Mesenchymal stem cell (in vitro differentiated cells and primary cell): ENCODE measurements at regions not wholly inside any gene's neighbourhood (a gene's known extent, or its start where the extent isn't known, plus 50 kb on each side); places are given as distances from the start of the nearest gene placed in this dataset.

Experiments
- DNase-seq: peaks from one replicate; pipeline ENCODE4 v3.0.0-alpha.2; 2013
- H2AFZ ChIP-seq: one replicate; pipeline ENCODE4 v1.6.1; 2013; ENCODE audit warnings: low read depth, mild to moderate bottlenecking, control low read depth, inconsistent platforms, low read length, moderate library complexity
- H2AK5ac ChIP-seq: 2 replicates; pipeline ENCODE4 v1.6.1; 2013; ENCODE audit warnings: low read length, moderate library complexity, mild to moderate bottlenecking, inconsistent platforms; ENCODE audit not compliant: severe bottlenecking
- H2BK120ac ChIP-seq: one replicate; pipeline ENCODE4 v1.6.1; 2013; ENCODE audit warnings: low read depth, mild to moderate bottlenecking, inconsistent platforms, low read length, moderate library complexity
- H2BK12ac ChIP-seq, 2 experiments: one replicate each; pipeline ENCODE4 v1.6.1; 2013; ENCODE audit warnings: inconsistent platforms in 2 of 2, low read length in 2 of 2, mild to moderate bottlenecking in 2 of 2, moderate library complexity in 2 of 2, control low read depth in 1 of 2
- H2BK15ac ChIP-seq: one replicate; pipeline ENCODE4 v1.6.1; 2013; ENCODE audit warnings: mild to moderate bottlenecking, low read depth, inconsistent platforms; ENCODE audit not compliant: poor library complexity, severe bottlenecking
- H2BK5ac ChIP-seq: 2 replicates; pipeline ENCODE4 v1.6.1; 2013; ENCODE audit warnings: low read depth, mild to moderate bottlenecking, low read length, control low read depth, inconsistent platforms; ENCODE audit not compliant: poor library complexity, severe bottlenecking
- H3K14ac ChIP-seq, 2 experiments: one replicate each; pipeline ENCODE4 v1.6.1; 2013; ENCODE audit warnings: inconsistent platforms in 2 of 2, low read length in 2 of 2, control low read depth in 1 of 2, mild to moderate bottlenecking in 1 of 2, moderate library complexity in 1 of 2
- H3K18ac ChIP-seq, 2 experiments: one replicate each; pipeline ENCODE4 v1.6.1; 2013; ENCODE audit warnings: inconsistent platforms in 2 of 2, low read length in 2 of 2, control low read depth in 1 of 2, low read depth in 1 of 2, mild to moderate bottlenecking in 1 of 2
- H3K23ac ChIP-seq, 2 experiments: one replicate each; pipeline ENCODE4 v1.6.1; 2013; ENCODE audit warnings: inconsistent platforms in 2 of 2, low read length in 2 of 2, mild to moderate bottlenecking in 2 of 2, moderate library complexity in 2 of 2, control low read depth in 1 of 2
- H3K27ac ChIP-seq: 2 replicates; pipeline ENCODE4 v1.5.1; 2013; ENCODE audit warnings: mild to moderate bottlenecking, moderate library complexity, low read length, control low read depth, inconsistent platforms; ENCODE audit not compliant: poor library complexity, severe bottlenecking
- H3K27me3 ChIP-seq, 2 experiments: 2 replicates each; pipeline versions ENCODE4 v1.6.1 to v1.7.0; 2013; ENCODE audit warnings: low read length in 2 of 2, mild to moderate bottlenecking in 2 of 2, moderate library complexity in 2 of 2, control low read depth in 1 of 2, inconsistent platforms in 1 of 2; ENCODE audit not compliant: control insufficient read depth in 1 of 2, insufficient read depth in 1 of 2
- H3K36me3 ChIP-seq, 2 experiments: 2 replicates each; pipeline versions ENCODE4 v1.6.1 to v1.7.0; 2013; ENCODE audit warnings: low read length in 2 of 2, control low read depth in 1 of 2, inconsistent platforms in 1 of 2, low read depth in 1 of 2, mild to moderate bottlenecking in 1 of 2; ENCODE audit not compliant: insufficient read depth in 2 of 2, control insufficient read depth in 1 of 2
- H3K4ac ChIP-seq, 2 experiments: one replicate each; pipeline ENCODE4 v1.6.1; 2013; ENCODE audit warnings: inconsistent platforms in 2 of 2, low read length in 2 of 2, mild to moderate bottlenecking in 2 of 2, moderate library complexity in 2 of 2, control low read depth in 1 of 2, low read depth in 1 of 2
- H3K4me1 ChIP-seq: 2 replicates; pipeline ENCODE4 v1.6.1; 2013; ENCODE audit warnings: low read depth, low read length, control low read depth; ENCODE audit not compliant: control insufficient read depth, insufficient read depth
- H3K4me2 ChIP-seq: 2 replicates; pipeline ENCODE4 v1.6.1; 2013; ENCODE audit warnings: low read length, mild to moderate bottlenecking, inconsistent platforms; ENCODE audit not compliant: poor library complexity, severe bottlenecking
- H3K4me3 ChIP-seq, 2 experiments: 2 replicates each; pipeline versions ENCODE4 v1.5.1 to v1.7.0; 2013; ENCODE audit warnings: low read length in 2 of 2, mild to moderate bottlenecking in 2 of 2, control low read depth in 1 of 2, low read depth in 1 of 2; ENCODE audit not compliant: insufficient read depth in 1 of 2
- H3K79me1 ChIP-seq: replicated peaks from 2 replicates; pipeline ENCODE4 v1.6.1; 2013; ENCODE audit warnings: mild to moderate bottlenecking, control low read depth, low read length, inconsistent platforms; ENCODE audit not compliant: poor library complexity, severe bottlenecking
- H3K9ac ChIP-seq: 2 replicates; pipeline ENCODE4 v1.7.0; 2013; ENCODE audit warnings: mild to moderate bottlenecking, low read length, moderate library complexity
- H3K9me3 ChIP-seq: 2 replicates; pipeline ENCODE4 v1.7.0; 2013; ENCODE audit warnings: mild to moderate bottlenecking, low read length; ENCODE audit not compliant: control insufficient read depth
- H4K8ac ChIP-seq: one replicate; pipeline ENCODE4 v1.6.1; 2013; ENCODE audit warnings: inconsistent platforms, mild to moderate bottlenecking, low read length, moderate library complexity
- H4K91ac ChIP-seq: one replicate; pipeline ENCODE4 v1.6.1; 2013; ENCODE audit warnings: mild to moderate bottlenecking, low read length, inconsistent platforms
- WGBS: methylation state at CpG from one replicate; pipeline ENCODE4 v1.1.7; 2013; ENCODE audit warnings: mixed read lengths; 5-methylcytosine and 5-hydroxymethylcytosine counted together

DNA sequence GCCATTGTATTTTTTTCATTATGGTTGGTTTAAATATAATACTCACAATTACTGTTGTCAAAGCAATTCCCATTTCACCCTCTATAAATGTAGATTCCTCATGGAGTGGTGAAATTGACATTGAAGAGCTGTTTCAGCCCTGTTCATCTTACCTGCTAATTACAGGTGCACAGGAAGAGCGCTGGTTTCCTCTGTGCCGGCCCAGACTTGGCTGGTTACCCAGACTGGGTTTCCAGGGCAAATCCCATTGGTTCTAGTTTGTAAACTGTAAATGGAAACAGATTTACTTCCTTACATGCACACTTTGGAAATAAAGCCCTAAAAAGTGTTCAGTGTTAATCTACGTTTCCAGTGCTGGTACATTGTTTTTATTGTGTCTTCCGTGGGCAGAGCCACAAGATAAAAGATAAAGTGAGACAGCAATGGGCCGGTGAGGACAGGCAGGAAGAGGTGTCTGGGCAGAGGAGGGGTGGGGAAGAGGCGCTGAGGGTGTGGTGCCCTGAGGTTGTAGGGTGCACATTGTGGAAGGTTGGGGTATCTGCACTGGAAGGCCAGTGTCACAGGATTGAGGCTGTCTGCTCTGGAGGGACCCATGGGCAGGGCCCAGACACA lies 71.6 kb upstream of the ZPBP start:
- 81% methylated on average over 6 of the region's 6 CpGs for WGBS

DNA sequence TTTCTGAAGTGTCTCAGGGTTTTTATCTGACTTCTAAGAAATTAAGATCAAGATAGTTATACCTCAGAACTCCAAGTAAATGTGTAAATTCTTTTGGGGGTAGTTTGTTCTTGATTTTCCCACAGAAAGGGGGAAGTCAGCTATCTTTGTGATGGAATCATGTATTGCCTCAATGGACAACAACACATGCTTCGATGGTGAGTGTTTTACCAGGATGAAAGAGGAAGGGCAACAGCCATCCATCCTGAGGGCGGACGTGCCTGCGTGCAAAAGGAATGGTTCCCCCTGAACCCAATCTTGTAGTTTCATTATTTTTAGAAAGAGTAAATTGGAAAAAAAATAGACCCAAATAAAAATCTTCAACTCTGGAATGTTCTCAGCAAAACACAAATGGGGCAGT lies 67.2 kb upstream of the ZPBP start:
- Histone ChIP-seq H4K8ac (no peak overlapping the region), H2BK5ac (no peak overlapping the region), H3K14ac (no peak overlapping the region), H2BK120ac (no peak overlapping the region), H3K18ac (no peak overlapping the region), H3K4ac (no peak overlapping the region), H3K4me3 (no peak overlapping the region), H3K9me3 (no peaks in the 10 kb centered on the region), H3K36me3 (no peaks in the 10 kb centered on the region), H2BK12ac (no peak overlapping the region), H3K79me1 (no peaks in the 10 kb centered on the region), H3K9ac (no peak overlapping the region), H3K4me1 (no peaks in the 10 kb centered on the region), H2BK15ac (no peak overlapping the region), H3K23ac (no peak overlapping the region), H3K27me3 (no peaks in the 10 kb centered on the region), H3K27ac (no peak overlapping the region), H2AFZ (no peak overlapping the region), H2AK5ac (no peak overlapping the region), H3K4me2 (no peak overlapping the region), H4K91ac (no peak overlapping the region)
- no peak for DNase-seq
- 80% methylated on average over 1 of the region's 4 CpGs for WGBS

More for the DNA sequence above, 71.6 kb upstream of the ZPBP start:
- Histone ChIP-seq H3K79me1 (no peaks in the 10 kb centered on the region), H2AK5ac (no peak overlapping the region), H3K4me2 (no peak overlapping the region), H3K14ac (no peak overlapping the region), H2AFZ (no peak overlapping the region), H3K9ac (no peak overlapping the region), H3K27ac (no peak overlapping the region), H2BK15ac (no peak overlapping the region), H3K4me1 (no peaks in the 10 kb centered on the region), H2BK120ac (no peak overlapping the region), H2BK12ac (no peak overlapping the region), H2BK5ac (no peak overlapping the region), H3K27me3 (peaks cover 0 to 4% of the 10 kb centered on the region in 2 experiments), H3K4me3 (no peak overlapping the region), H3K4ac (no peak overlapping the region), H3K36me3 (no peaks in the 10 kb centered on the region), H4K8ac (no peak overlapping the region), H4K91ac (no peak overlapping the region), H3K23ac (no peak overlapping the region), H3K18ac (no peak overlapping the region), H3K9me3 (no peaks in the 10 kb centered on the region)
- DNase-seq = no peak

DNA sequence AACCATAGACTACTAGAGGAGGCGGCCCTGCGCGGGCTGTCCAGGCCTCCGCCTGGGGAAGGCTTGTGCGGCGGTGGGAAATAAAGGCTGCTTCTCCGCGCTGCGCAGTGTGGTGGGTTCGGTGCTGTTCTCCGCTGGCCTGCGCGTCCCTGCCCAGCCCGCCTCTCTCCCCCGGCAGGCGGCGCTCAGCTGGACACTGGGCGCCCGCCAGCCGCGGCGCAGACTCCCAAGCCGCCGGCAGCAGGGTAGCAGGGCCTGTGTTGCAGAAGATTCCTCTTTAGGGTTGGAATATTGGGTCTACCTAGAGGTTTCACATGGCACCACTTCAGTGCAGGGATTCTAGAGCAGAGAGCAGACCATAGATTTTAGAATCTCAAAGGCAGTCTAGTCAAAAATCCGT lies 66.1 kb upstream of the ZPBP start:
- 95% methylated on average over 25 of the region's 25 CpGs for WGBS
- Histone ChIP-seq H2BK120ac (no peak overlapping the region), H3K14ac (no peak overlapping the region)

DNA sequence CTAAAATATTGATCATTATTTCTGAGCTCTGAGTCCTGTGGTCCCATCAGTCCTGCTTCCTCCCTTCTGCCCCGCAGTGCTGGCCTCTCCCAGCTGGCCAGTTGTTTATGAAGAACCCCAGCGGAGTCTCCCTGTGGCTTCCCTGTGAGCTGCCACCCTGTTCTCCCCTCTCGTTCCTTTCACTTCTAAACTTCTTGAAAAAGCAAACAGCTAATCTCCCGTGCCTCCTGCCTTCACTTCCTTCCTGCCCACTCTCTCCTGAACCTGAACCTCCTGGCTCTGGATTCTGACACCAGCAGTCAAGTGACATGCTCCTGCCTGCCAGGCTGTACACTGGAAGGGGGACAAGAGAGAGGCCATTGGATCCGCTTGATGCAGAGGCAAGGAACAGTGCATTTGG lies 63.7 kb upstream of the ZPBP start:
- no peaks in the 10 kb centered on the region for H3K27me3 ChIP-seq
- H3K18ac ChIP-seq = no peak overlapping the region
- WGBS = 58% methylated on average over 5 of the region's 5 CpGs

More for the DNA sequence above, 66.1 kb upstream of the ZPBP start:
- DNase-seq = no peak
- H2AFZ ChIP-seq = no peak overlapping the region
- no peak overlapping the region for H4K91ac ChIP-seq
- no peak overlapping the region for H2BK5ac ChIP-seq
- H2BK15ac ChIP-seq = no peak overlapping the region
- H3K27ac ChIP-seq = no peak overlapping the region
- no peak overlapping the region for H2AK5ac ChIP-seq
- H2BK12ac ChIP-seq = no peak overlapping the region
- no peak overlapping the region for H3K4me3 ChIP-seq
- H3K9me3 ChIP-seq = no peaks in the 10 kb centered on the region
- H3K23ac ChIP-seq = no peak overlapping the region
- no peak overlapping the region for H4K8ac ChIP-seq
- H3K9ac ChIP-seq = no peak overlapping the region
- H3K27me3 ChIP-seq = no peaks in the 10 kb centered on the region
- no peaks in the 10 kb centered on the region for H3K79me1 ChIP-seq
- H3K4me2 ChIP-seq = no peak overlapping the region
- H3K36me3 ChIP-seq = no peaks in the 10 kb centered on the region
- no peaks in the 10 kb centered on the region for H3K4me1 ChIP-seq
- H3K18ac ChIP-seq = no peak overlapping the region
- H3K4ac ChIP-seq = no peak overlapping the region

More for the DNA sequence above, 63.7 kb upstream of the ZPBP start:
- Histone ChIP-seq H3K79me1 (no peaks in the 10 kb centered on the region), H3K4me2 (no peak overlapping the region), H2BK120ac (no peak overlapping the region), H3K14ac (no peak overlapping the region), H3K4ac (no peak overlapping the region), H2BK15ac (no peak overlapping the region), H3K27ac (no peak overlapping the region), H2AK5ac (no peak overlapping the region), H3K4me3 (no peak overlapping the region), H4K91ac (no peak overlapping the region), H2BK5ac (no peak overlapping the region), H2AFZ (no peak overlapping the region), H3K23ac (no peak overlapping the region), H3K9ac (no peak overlapping the region), H3K9me3 (no peaks in the 10 kb centered on the region), H3K36me3 (no peaks in the 10 kb centered on the region), H2BK12ac (no peak overlapping the region), H3K4me1 (no peaks in the 10 kb centered on the region), H4K8ac (no peak overlapping the region)
- DNase-seq = no peak
